ENCODE measurements at regions not wholly inside any gene's neighbourhood (a gene's known extent, or its start where the extent isn't known, plus 50 kb on each side); places are given as distances from the start of the nearest gene placed in this dataset.

GRCh38 chr11:82303671-82304070 is 430.0 kb downstream of the FAM181B start:
- TF ChIP-seq, protein P1, sequence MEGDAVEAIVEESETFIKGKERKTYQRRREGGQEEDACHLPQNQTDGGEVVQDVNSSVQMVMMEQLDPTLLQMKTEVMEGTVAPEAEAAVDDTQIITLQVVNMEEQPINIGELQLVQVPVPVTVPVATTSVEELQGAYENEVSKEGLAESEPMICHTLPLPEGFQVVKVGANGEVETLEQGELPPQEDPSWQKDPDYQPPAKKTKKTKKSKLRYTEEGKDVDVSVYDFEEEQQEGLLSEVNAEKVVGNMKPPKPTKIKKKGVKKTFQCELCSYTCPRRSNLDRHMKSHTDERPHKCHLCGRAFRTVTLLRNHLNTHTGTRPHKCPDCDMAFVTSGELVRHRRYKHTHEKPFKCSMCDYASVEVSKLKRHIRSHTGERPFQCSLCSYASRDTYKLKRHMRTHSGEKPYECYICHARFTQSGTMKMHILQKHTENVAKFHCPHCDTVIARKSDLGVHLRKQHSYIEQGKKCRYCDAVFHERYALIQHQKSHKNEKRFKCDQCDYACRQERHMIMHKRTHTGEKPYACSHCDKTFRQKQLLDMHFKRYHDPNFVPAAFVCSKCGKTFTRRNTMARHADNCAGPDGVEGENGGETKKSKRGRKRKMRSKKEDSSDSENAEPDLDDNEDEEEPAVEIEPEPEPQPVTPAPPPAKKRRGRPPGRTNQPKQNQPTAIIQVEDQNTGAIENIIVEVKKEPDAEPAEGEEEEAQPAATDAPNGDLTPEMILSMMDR (IDR thresholded peaks at IDR 0.05) = no peak
- TF ChIP-seq POLR2A (IDR thresholded peaks at IDR 0.05) = no peak
